HG02885 (cell line): ENCODE measurements at regions not wholly inside any gene's neighbourhood (a gene's known extent, or its start where the extent isn't known, plus 50 kb on each side); places are given as distances from the start of the nearest gene placed in this dataset.

Experiments
- ATAC-seq: cut with Tn5 transposase; IDR thresholded peaks from one replicate; pipeline ENCODE4 v1.9.1; 2021; ENCODE audit warnings: mild to moderate bottlenecking; ENCODE audit not compliant: unreplicated experiment, poor library complexity

GRCh38 chr2:226256709-226257376 is 542.8 kb downstream of the IRS1 start:
- ATAC-seq: no peak

DNA sequence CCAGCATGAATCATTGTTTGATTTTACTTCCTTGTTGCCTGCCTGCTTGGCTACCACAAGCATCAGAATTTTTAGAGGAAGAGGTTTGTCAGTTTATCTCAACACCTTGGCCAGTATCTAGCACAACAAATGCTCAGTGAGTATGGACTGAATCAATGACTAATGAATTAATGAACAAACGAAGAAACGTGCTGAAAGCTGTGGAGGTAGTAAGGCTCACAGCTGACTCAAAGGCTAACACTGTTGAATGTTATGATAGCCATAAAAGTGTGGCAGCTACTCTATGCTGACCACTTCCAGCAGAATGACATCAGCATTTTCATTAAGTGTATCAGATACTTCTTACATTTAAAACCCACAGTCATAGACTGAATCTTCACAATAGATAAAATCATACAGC is 543.4 kb downstream of the IRS1 start:
- ATAC-seq: no peak

DNA sequence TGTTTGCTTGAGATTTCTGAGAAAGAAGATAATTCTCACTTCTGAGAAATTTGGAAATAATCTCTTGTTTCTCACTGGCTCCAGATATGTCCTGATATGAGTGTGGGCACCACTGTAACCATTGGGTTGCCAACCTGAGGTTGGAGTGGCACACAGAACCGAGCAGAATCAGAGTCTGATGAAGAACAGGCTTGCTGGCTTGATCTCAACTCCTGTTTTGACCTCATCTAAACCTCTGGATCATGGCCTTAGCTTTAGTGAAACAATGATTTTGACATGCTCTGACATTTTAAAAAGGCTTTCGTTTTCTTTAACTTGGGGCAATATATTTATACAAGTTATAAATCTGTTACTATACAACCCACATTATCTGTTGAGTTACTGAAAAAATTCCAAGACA is 548.0 kb downstream of the IRS1 start:
- no peak for ATAC-seq

DNA sequence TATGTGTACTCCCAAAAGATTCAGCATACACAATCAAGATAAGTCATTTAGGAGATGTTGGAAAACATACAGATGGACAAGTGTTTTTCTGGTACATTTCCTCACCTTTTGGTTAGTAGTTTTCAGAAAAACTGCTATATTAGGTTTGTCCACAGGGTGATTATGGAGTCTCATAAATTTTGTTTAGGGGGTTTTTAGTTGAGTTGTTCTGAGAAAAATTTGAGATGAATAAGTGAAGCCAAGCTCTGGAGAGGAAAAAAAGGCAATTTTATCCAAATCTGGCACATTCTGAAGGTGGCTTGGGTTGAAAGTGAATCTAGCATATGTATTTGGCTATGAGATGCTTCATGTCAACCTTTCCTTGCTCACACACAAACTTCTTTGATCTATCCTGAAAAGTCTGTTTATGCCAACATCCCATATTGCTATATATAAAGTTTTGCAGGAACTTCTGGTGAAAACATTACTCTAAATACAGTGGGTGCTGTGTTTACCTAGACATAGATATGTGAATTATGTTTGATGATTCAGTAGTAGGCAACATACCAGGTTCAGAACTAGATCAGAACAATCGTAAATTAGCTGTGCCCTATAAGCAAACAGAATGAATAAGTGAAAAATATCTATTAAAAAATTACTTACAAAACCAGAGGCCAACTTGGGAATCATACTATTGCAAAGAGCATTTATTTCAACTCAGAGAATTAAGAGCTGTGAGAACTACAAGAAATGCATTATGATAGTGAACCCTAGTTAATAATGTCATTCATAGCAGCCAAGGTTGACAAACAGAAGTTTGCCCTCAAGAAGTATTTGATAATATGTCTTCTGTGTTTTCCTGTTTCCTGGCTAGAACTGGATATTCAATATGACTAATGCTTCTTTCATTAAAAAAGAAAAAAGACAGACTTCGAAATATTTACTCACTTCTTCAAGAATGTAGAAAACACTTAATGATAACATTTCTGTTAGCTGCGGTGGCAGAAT is 552.0 kb downstream of the IRS1 start:
- no peak for ATAC-seq

GRCh38 chr2:226234187-226234586 is 565.4 kb downstream of the IRS1 start:
- ATAC-seq: no peak

- no peak for ATAC-seq
Measured at GRCh38 chr2:226233388-226233787, 566.2 kb downstream of the IRS1 start.

- no peak for ATAC-seq
Measured at GRCh38 chr2:226228080-226228479, 571.5 kb downstream of the IRS1 start.

DNA sequence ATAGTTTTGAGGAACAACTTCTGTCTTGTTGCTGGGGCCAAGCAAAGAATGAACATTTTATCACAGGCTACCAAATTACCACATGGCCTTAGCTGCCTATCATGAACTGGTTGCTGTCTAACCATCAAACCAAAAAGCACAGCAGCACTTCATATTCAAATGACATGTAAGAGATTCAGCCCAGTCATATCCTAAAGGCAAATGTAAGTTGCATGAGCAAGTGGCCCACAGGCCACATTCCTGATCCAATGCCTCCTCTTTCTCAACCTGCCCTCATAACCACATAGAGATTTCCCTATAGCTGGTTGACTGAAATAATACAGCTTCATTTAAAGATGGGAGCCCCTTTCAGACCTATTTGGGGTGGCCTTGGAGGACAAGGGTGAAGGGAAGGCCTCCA is 572.3 kb downstream of the IRS1 start:
- no peak for ATAC-seq

DNA sequence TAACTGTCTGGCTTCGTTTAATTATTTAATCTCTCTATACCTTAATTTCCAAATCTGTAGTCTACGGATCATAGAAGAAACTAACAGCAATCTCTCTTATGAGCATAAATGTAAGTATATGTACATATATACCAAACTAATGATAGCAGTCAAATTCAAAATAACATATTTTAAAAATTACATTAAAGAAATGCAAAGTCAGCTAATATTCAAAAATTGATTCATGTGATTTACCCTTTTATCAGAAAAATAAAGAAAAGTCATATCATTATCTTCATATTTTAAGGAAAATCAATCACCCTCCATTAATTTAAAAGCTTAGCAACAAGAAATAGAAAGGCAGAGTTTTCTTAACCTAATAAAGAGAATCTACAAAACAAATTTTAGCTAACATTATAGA is 575.9 kb downstream of the IRS1 start:
- no peak for ATAC-seq

DNA sequence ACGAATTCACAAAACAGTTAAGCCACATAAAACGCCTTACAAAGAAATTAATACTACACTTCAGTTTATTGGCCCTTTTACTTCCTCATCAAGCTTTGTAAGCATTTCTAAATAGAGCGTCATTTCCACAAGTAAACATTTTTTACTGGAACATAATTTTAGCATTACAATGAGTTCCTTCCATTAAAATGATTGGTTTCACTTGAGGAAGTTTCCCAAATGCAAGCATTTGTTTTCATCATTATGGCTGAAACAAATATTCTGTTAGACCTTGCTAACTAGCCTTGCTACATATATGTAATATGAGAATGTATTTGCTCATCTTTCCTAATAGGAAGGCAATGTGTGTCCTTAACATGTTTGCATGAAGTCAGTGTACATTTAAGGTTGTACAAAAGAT is 579.1 kb downstream of the IRS1 start:
- ATAC-seq: no peak

- ATAC-seq: no peak
Measured at GRCh38 chr2:226217191-226217590, 582.4 kb downstream of the IRS1 start.

- no peak for ATAC-seq
Measured at GRCh38 chr2:226216575-226216974, 583.0 kb downstream of the IRS1 start.

DNA sequence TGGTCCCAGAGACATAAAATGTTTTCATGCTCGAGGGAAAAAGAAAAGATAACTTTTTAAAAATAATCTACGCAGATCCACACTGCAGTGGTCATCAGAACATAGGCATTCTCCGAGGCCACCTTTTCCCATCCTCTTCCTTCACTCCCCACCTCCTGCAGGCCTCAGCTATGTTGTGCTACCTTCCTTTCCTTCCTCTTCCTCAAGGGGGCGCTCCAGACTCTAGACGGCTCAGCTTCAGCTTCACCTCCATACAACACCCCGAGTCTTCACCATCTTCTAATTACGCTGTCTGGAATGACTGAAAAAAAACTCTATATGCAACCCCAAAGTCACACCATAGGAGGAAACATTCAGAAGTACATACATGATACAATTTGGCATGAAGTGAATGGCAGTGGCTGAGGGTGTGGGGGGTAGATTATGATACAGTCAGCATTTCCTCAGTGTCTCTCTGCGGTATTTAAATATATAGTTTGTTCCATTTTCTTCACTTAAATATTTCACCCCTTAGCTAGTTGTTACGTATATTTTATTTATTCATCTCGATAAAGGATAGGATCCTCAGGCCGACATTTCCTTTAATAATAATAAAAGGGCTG is 583.6 kb downstream of the IRS1 start:
- ATAC-seq: peak; percentile 97

DNA sequence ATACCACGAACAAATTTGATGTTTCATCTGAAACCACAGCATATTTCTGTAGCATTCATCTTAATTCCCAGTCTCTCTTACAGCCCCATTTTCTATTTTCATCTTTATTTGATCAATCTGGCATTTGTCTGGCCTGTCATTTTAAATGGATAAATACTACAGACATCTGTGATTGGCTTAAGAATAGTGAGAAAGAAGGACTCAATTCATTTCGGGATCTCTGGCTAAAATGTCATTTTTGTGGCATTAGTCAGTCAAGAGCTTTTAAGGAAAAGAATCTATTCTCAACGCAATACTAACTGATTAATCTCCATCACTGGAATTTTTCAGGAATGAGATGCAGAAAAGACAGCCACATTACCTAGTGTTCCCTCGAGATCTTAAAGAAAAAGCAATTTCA is 585.9 kb downstream of the IRS1 start:
- no peak for ATAC-seq

GRCh38 chr2:226211439-226211838 is 588.2 kb downstream of the IRS1 start:
- ATAC-seq: no peak

GRCh38 chr2:226208726-226209125 is 590.9 kb downstream of the IRS1 start:
- ATAC-seq: no peak

- no peak for ATAC-seq
Measured at GRCh38 chr2:226207671-226208070, 591.9 kb downstream of the IRS1 start.

DNA sequence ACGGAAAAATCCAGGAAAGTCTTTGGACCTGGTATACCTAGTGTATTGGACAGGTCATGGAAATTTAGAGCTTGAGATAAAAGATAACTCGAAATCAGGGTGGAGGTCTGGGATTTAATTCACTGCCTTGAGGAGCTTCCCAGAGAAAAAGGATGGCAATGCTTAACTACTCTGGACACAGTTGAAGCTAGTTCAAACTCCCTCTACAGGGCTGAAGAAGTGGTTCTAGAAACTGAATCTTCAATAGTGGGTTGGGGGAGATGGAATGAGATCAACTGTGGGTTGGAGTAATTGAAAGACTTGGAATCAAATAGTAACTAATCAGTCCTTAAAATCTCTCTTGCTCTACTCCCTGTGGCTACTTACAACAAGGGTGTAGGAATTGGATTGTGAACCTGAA is 600.1 kb downstream of the IRS1 start:
- no peak for ATAC-seq

DNA sequence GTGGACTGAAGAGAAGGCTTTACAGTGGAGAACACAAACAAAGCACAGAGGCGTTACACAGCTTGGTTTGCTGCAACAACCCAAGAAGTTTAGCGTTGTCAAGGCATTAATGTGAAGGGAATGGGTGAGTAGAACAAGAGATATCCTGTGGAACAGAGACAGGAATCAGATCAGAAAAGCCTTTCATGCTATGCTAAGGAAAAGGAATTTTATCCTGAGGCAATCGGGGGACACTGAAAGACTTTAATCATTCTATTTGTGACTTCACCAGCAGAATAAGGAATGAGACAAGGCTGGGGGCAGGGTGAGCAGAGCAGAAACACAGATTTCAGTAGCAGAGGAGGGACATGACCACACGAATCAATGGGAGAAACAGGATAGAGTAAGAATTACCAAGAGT is 600.7 kb downstream of the IRS1 start:
- ATAC-seq: no peak

DNA sequence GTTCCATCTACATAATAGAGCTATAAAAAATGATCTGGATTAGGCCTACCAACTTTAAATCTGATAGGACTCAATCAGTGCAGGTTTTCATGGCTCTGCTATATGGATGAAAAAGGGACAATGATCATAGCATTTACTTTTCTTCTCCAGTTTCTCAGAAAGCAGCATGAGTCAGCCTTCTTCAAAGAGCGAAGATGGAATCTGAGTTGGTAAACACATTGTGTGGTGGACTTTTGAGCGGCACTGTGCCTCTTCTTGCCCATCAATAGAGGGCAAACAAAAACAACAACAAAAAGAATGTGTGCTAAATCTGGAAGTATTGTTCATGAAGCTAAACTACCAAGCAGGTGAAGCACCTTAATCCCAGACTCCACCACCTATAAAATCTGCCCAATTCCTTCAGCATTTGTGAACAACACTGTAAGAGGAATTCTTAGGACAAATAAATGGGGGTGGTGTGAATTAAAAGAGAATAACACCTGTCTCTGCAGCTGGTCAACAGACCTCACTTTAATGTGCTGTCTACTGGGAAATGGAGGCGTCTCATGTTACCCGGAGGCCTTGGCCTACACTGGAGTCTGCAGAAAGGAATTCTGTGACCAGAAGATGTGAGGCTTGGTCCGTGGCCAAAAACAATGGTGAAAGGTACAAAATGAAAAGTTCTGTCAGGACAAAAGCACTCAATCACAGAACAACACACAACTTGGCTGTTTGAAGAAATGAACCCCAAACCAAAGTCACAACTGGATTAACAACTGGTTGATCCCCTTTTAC is 609.0 kb downstream of the IRS1 start:
- no peak for ATAC-seq

- ATAC-seq: no peak
Measured at GRCh38 chr2:226189061-226189460, 610.6 kb downstream of the IRS1 start.
